GM21576 (cell line): ENCODE measurements at regions not wholly inside any gene's neighbourhood (a gene's known extent, or its start where the extent isn't known, plus 50 kb on each side); places are given as distances from the start of the nearest gene placed in this dataset.
"Not testable (repeated sequence)": the region's sequence is repeated elsewhere in the genome, so short reads cannot be mapped to it uniquely, and the experiment has no call there.

Source experiments
- ATAC-seq: cut with Tn5 transposase; IDR thresholded peaks from one replicate; pipeline ENCODE4 v1.9.1; 2021; ENCODE audit warnings: mild to moderate bottlenecking, moderate library complexity; ENCODE audit not compliant: unreplicated experiment

- ATAC-seq: no peak
Observed at GRCh38 chr1:185442050-185442449, 125.0 kb upstream of the IVNS1ABP start.

GRCh38 chr1:185441605-185442004, 124.6 kb upstream of the IVNS1ABP start:
- no peak for ATAC-seq

GRCh38 chr1:185440877-185441276, 123.8 kb upstream of the IVNS1ABP start:
- no peak for ATAC-seq

- ATAC-seq: peak; percentile 68
Observed at GRCh38 chr1:185439727-185440415, 122.8 kb upstream of the IVNS1ABP start.

GRCh38 chr1:185438936-185439335, 121.9 kb upstream of the IVNS1ABP start:
- no peak for ATAC-seq

- ATAC-seq: no peak
Observed at GRCh38 chr1:185435696-185436379, 118.8 kb upstream of the IVNS1ABP start.

- no peak for ATAC-seq
Observed at GRCh38 chr1:185434721-185435120, 117.7 kb upstream of the IVNS1ABP start.

GRCh38 chr1:185433667-185434066, 116.6 kb upstream of the IVNS1ABP start:
- no peak for ATAC-seq

- ATAC-seq: no peak
Observed at GRCh38 chr1:185432948-185433347, 115.9 kb upstream of the IVNS1ABP start.

GRCh38 chr1:185431612-185432011, 114.6 kb upstream of the IVNS1ABP start:
- ATAC-seq: no peak

GRCh38 chr1:185429668-185430067, 112.6 kb upstream of the IVNS1ABP start:
- not testable (repeated sequence) for ATAC-seq

- no peak for ATAC-seq
Observed at GRCh38 chr1:185427776-185428175, 110.7 kb upstream of the IVNS1ABP start.

GRCh38 chr1:185427264-185427663, 110.2 kb upstream of the IVNS1ABP start:
- ATAC-seq: no peak

- ATAC-seq: no peak
Observed at GRCh38 chr1:185426848-185427247, 109.8 kb upstream of the IVNS1ABP start.

GRCh38 chr1:185425163-185425562, 108.1 kb upstream of the IVNS1ABP start:
- ATAC-seq: no peak

- ATAC-seq: no peak
Observed at GRCh38 chr1:185421485-185422107, 104.6 kb upstream of the IVNS1ABP start.

GRCh38 chr1:185420588-185421081, 103.6 kb upstream of the IVNS1ABP start:
- ATAC-seq: no peak

- ATAC-seq: no peak
Observed at GRCh38 chr1:185419718-185420117, 102.7 kb upstream of the IVNS1ABP start.

- no peak for ATAC-seq
Observed at GRCh38 chr1:185418472-185418871, 101.4 kb upstream of the IVNS1ABP start.

GRCh38 chr1:185412385-185413087, 95.5 kb upstream of the IVNS1ABP start:
- ATAC-seq: no peak
